HG03460 (cell line): ENCODE measurements at regions not wholly inside any gene's neighbourhood (a gene's known extent, or its start where the extent isn't known, plus 50 kb on each side); places are given as distances from the start of the nearest gene placed in this dataset.

Experiments used
- ATAC-seq: cut with Tn5 transposase; IDR thresholded peaks from one replicate; pipeline ENCODE4 v1.9.1; 2021; ENCODE audit not compliant: unreplicated experiment

DNA sequence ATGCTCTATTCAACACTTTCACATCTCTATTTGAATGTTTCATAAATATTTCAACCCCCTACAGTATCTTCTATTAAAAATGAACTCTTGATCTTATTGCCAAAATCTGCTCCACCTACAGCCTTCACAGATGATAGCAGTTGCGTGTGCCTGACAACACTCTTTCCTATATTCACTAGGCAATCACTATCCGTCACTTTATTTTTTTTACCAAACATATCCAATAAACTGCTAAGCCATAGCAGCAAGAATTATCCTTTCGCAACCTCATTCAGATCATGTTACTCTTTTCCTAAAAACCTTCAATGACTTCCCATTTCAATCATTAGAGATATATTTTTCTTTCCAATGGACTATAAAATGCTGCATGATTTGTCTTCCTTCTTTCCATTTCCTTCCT, 629.8 kb upstream of the PCDH9 start:
- ATAC-seq, result no peak

GRCh38 chr13:67857581-67858310, 627.6 kb upstream of the PCDH9 start:
- no peak for ATAC-seq

- ATAC-seq, result no peak
These were observed 626.8 kb upstream of the PCDH9 start for GRCh38 chr13:67856955-67857354.

DNA sequence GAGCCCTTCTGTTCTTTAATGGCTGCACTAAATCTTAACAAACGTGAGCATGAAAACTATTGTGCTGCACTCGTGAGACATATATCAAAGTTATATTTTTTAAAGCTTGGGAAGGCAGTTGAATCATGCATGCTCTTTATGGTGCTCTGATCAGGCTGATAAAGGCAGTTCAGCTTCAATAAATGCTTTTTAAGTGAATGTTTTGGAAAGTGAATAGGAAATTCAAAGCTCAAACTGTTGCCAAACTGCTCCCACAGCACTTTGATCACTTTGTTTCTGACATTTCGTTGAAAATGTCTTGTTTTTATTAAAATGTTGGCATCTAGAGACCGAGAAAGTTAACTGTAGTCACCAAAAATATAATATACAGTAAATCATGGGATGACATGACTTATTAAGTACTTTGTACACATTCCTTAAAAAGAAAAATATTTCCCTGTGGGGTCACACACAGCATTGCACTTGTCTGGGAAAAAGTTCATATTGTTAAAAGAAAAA, 625.7 kb upstream of the PCDH9 start:
- ATAC-seq, result no peak

- ATAC-seq, result no peak
These were observed 624.9 kb upstream of the PCDH9 start for GRCh38 chr13:67854990-67855389.

DNA sequence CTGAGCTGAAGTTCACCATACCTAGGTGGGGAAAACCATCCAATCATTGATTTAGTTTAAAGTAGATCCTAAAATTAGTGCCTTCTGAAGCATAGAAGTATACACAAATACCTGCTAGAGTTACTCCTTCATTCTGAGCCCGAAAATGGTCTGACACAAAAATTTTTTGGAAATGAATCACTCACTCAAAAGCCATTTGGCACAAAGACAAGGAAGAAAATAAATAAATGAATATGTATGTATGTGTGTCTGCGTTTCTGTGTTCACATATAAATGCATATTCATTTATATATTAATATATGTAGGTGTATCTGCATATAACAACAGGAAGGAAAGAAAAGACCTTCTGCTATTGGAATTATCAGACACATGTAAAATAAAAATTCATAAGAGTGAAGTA, 614.4 kb upstream of the PCDH9 start:
- no peak for ATAC-seq

DNA sequence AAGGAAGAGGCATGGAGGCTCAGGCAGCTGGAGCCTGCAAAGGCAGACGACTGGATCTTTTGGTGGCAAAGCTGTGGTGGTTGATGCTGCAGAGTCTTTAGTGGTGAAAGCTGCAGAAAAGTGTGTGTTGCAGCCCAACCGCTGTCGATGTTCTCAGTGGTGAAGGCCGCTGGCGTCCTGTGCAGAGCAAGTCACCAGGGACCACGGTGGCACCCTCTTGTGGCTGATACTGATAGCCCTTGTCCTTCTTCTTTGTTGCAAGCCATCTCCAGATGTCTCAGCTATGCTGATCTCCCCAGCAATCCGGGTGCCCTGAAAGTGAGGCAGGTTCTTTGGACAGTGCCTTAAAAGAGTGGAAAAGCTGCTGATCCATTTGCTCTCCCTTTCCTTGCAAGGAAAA, 610.9 kb upstream of the PCDH9 start:
- no peak for ATAC-seq

DNA sequence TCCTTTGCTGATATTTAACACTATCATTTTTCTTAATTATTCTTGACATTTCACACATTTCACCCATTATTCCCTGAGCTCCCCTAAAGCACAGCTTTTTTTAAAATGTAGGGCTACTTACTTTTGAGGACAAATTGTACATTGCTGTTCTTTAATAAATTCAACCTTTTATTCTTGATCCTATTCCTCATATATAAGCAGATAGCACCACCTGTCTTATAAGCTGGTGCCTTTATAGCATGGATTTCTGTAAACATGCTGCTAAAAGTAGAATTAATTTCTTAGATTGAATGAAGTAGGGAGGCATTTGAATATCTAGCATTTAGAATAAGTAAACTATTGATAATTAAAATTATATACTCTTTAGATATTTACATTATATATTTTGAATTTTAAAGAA, 603.4 kb upstream of the PCDH9 start:
- ATAC-seq, result no peak

DNA sequence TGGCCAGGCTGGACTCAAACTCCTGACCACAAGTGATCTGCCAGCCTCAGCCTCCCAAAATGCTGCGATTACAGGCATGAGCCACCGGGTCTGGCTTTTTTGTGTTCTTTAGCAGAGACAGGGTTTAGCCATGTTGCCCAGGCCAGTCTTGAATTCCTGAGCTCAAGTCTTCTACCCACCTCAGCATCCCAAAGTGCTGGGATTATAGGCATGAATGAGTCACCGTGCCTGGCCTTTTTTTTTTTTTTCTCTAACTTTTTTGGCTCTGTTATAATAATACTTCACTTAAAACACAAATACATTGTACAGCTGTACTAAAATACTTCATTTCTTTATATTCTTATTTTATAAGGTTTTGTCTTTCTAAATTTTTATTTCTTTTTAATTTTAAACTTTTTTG, 599.5 kb upstream of the PCDH9 start:
- ATAC-seq, result no peak

DNA sequence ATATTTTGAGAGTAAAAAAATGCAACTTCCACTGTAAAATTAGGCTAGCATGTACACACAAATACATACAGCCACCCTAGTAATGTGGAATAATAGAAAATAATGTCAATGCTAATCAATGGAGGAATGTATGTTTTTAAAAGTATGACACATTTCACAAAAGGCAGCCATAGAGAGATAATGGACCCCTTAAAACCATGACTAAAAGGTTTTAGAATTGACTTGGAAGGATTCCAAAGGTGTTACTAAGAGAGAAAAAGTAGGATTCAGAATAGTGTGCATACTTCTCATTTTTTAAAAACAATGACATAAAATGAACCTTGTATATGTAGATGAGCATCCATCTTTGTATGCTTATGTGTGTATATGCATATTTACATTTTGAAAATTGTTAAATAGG, 597.9 kb upstream of the PCDH9 start:
- ATAC-seq, result no peak

DNA sequence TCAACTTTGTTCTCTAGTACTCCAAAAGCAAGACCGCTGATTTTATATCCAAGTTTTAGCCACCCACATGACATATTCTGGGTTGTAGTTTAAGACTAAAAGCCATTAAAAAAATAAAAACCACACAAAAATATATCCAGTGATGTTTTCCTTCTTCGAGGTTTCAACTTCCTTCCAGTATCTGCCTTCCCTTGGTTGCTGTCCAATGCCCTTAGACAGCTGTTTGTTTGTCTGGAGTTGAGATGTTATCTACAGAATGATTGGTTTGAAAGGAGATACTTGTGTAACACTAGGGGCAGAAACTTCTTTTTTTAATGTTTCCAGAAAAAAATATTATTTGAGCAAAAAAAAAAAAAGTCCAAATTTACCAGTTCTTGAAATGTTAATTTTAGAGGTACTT, 591.5 kb upstream of the PCDH9 start:
- no peak for ATAC-seq

DNA sequence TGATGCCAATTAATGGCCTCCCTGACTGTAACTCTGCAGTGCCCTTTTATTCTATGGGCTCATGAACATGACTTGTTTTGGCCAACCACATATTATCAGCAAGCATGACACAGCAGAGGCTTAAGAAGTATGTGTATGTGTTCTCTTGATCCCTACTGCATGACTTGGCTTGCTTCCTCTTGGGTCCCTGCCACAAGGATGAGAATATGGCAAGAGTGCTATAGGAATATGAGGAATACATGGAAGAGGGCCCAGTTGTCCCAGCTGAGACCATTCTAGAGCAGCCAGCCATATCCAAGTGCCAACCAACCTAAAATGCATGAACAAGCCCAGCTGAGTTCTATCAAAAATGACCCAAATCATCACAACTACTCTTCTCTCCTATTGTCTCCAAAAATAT, 576.7 kb upstream of the PCDH9 start:
- no peak for ATAC-seq

- ATAC-seq, result no peak
These were observed 573.0 kb upstream of the PCDH9 start for GRCh38 chr13:67803118-67803517.

DNA sequence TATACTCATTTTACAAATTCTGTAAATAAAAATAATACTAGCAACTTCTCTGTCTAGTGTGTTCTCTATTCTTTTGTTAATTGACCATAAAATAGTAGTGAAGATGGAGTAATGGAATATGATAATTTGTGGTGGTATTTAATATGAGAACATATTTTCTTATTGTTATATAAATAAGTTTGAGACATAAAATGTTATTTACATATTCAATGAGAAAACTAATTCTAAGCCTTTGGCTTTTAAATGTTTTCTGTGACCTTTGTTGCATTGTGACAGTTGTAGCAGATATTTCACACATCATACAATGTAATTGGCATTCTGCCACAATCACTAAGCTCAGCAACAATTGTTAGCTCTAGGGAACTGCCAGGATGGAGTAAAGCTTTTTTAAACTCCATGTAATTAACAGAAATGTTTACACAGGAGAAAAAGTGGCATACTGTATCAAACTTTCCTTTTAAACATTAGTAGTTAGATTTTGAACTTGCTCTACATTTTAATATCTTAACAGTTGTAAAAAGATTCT, 562.1 kb upstream of the PCDH9 start:
- ATAC-seq, result no peak

- ATAC-seq, result no peak
These were observed 560.9 kb upstream of the PCDH9 start for GRCh38 chr13:67791047-67791446.

GRCh38 chr13:67776151-67776550, 546.0 kb upstream of the PCDH9 start:
- no peak for ATAC-seq

- no peak for ATAC-seq
These were observed 545.2 kb upstream of the PCDH9 start for GRCh38 chr13:67775359-67775758.

DNA sequence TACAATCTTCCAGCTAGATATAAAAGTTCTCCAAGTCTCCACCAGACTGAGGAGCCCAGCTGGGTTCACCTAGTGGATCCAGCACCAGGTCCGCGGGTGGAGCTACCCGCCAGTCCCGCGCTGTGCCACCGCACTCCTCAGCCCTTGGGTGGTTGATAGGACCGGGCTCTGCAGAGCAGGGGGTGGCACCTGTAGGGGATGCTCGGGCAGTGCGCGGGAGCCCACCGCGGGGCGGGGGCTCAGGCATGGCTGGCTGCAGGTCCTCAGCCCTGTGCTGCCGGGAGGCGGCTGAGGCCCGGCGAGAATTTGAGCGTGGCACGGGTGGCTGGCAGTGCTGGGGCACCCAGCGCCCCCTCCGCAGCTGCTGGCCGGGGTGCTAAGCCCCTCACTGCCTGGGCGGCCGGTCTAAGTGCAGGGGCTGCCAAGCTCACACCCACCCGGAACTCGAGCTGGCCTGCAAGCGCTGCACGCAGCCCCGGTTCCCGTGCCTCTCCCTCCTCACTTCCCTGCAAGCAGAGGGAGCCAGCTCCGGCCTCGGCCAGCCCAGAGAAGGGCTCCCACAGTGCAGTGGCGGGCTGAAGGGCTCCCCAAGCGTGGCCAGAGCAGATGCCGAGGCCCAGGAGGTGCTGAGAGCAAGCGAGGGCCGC, 542.8 kb upstream of the PCDH9 start:
- ATAC-seq, result no peak

GRCh38 chr13:67771106-67771505, 541.0 kb upstream of the PCDH9 start:
- no peak for ATAC-seq

DNA sequence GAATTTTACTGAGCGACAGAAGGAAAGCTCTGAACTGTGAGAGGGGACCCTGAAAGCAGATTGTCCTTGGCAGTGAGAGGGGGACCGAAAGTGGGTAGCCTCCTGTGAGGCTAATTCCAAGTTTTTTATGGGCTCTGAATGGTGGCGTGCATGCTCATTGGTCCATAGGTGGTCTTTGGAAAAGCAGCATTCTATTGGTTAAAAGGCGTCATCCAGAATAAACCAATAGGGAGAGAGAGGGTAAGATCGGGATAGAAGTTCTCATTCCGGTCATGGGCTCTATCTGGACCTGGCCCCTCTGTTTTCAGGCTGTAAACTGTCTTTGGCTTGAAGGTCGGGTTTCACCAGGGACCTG, 539.8 kb upstream of the PCDH9 start:
- no peak for ATAC-seq

DNA sequence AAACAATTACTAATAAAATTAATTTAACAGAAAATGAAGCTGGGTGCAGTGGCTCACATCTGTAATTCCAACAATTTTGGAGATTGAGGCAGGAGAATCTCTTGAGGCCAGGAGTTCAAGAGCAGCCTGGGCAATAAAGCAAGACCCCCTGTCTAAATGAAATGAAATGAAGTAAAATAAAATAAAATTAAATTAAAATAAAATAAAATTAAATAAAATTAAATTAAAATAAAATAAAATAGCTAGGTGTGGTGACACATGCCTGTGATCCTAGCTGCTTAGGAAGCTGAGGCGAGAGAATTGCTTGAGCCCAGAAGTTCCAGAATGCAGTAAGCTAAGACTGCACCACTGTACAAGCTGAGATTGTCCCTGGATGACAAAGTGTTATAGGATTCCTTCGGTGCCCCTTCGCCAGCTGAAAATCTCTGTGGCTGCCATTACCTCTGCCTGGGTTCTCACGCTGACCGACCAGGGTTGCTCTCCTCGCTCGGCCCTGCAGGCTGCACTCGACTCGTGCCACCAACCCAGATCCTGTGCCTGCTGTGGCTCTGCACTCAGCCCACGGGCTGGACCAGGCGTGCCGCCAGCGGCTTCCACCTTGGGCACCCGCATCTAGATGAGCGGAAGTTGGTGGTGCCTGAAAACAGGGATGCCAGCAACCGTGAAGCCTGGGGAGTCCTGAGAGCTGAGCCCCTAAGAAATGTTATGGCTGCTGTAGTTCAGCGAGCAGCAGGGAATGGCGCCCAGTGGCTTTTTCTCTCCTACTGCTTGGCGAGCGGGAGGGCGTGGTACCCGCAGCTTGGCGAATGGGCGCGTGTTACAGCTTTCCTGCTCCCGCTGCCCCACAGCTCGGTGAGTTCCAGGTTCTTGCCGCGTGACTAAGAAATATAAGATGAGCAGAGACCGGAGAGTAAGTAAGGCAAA, 539.2 kb upstream of the PCDH9 start:
- no peak for ATAC-seq

DNA sequence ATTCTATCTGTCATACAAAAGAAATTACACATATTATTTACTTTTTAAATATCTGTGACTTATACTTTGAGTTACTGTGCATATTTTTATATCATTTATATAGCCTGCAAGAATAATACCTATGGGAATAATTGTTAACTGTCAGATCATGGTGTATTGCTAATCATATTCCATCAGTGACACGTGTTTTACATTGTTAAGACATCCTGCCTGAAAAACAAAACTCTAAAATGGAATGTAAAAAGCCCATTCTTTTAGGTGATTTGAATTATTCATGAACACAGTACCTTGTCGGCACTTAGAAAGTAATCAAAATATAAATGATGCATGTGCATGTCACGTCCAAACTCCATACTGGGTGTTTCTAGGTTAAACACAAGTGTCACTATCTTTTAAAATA, 533.8 kb upstream of the PCDH9 start:
- no peak for ATAC-seq
